HepG2 (cell line): ENCODE measurements at regions not wholly inside any gene's neighbourhood (a gene's known extent, or its start where the extent isn't known, plus 50 kb on each side); places are given as distances from the start of the nearest gene placed in this dataset.

ENCODE experiments used
- ATAC-seq: fragments of 200-7000 bp; cut with Tn5 transposase; 3 replicates; pipeline ENCODE4 v1.9.1; 2020; ENCODE audit warnings: mild to moderate bottlenecking, moderate library complexity
- BruUV-seq: library from RNA; stranded (reverse); fragments of 400-500 nt; replicated peaks from 2 replicates; lab custom pipeline; 2021; lab: Mats Ljungman, UMichigan
- CTCF ChIA-PET: fragments of 300-600 bp; formaldehyde crosslinking; extraction: SDS; loops from one replicate; lab custom pipeline; 2021; ENCODE audit warnings: low total read pairs, inconsistent platforms, low intra/inter-chr PET ratio; lab: Yijun Ruan, JAX
- POLR2A ChIA-PET: fragments of 350-600 bp; sonication (Branson Sonifier 250); formaldehyde crosslinking; loops from one replicate; lab custom pipeline; 2020; ENCODE audit warnings: antibody characterized with exemption, inconsistent platforms; lab: Yijun Ruan, JAX
- DNase-seq: peaks from one replicate; pipeline ENCODE4 v3.0.0-alpha.2; 2015; ENCODE audit warnings: low spot score
- FAIRE-seq: peaks from 3 replicates; lab custom pipeline; 2011; peaks lifted over from hg19 to GRCh38; lab: Jason Lieb, UNC
- H2AFZ ChIP-seq: one replicate; pipeline ENCODE4 v1.6.1; 2011; ENCODE audit warnings: low read length, inconsistent platforms
- H3K27ac ChIP-seq: fragments of 300-600 bp; 3 replicates; pipeline ENCODE4 v1.8.0; 2011; ENCODE audit warnings: mixed run types, mild to moderate bottlenecking, mixed read lengths, low read length, inconsistent platforms; ENCODE audit not compliant: insufficient read depth; ENCODE audit errors: extremely low read length
- H3K27me3 ChIP-seq, 2 experiments: fragments of 200-600 bp in 1 of 2; 2 replicates in 1 of 2; 3 replicates in 1 of 2; pipeline versions ENCODE4 v1.6.0 to v1.8.0; 2011; ENCODE audit warnings: low read length in 2 of 2, mild to moderate bottlenecking in 2 of 2, moderate library complexity in 2 of 2, inconsistent platforms in 1 of 2; ENCODE audit not compliant: insufficient read depth in 2 of 2, control insufficient read depth in 1 of 2
- H3K36me3 ChIP-seq, 2 experiments: fragments of 200-600 bp in 1 of 2; replicated peaks in 1 of 2; 2 replicates in 1 of 2; 3 replicates in 1 of 2; pipeline versions ENCODE4 v1.5.1 to v1.8.0; 2011; ENCODE audit warnings: low read length in 2 of 2, inconsistent platforms in 1 of 2; ENCODE audit not compliant: insufficient read depth in 2 of 2, control insufficient read depth in 1 of 2
- H3K4me1 ChIP-seq: 2 replicates; pipeline ENCODE4 v1.5.1; 2012; ENCODE audit warnings: low read length, inconsistent platforms; ENCODE audit not compliant: insufficient read depth
- H3K4me2 ChIP-seq: 2 replicates; pipeline ENCODE4 v1.6.0; 2011; ENCODE audit warnings: low read depth, low read length, inconsistent platforms
- H3K4me3 ChIP-seq, 3 experiments: fragments of 200-600 bp in 1 of 3; sonication (generic), shearing (Covaris generic) in 1 of 3; replicated peaks in 1 of 3; 2 replicates each; pipeline ENCODE4 v1.5.1; 2011 to 2016; ENCODE audit warnings: low read length in 3 of 3, inconsistent platforms in 2 of 3, low read depth in 2 of 3, mild to moderate bottlenecking in 2 of 3, control low read depth in 1 of 3, mixed read lengths in 1 of 3; ENCODE audit not compliant: insufficient read depth in 1 of 3
- H3K79me2 ChIP-seq: one replicate; pipeline ENCODE4 v1.6.1; 2011; ENCODE audit warnings: low read length, inconsistent platforms; ENCODE audit not compliant: insufficient read depth
- H3K9ac ChIP-seq: 2 replicates; pipeline ENCODE4 v1.6.0; 2011; ENCODE audit warnings: mild to moderate bottlenecking, low read depth, low read length, inconsistent platforms; ENCODE audit not compliant: insufficient read depth
- H3K9me3 ChIP-seq: 2 replicates; pipeline ENCODE4 v1.5.1; 2012; ENCODE audit warnings: mild to moderate bottlenecking, low read length
- H4K20me1 ChIP-seq: 2 replicates; pipeline ENCODE4 v1.6.0; 2011; ENCODE audit warnings: inconsistent platforms, mild to moderate bottlenecking, low read length, moderate library complexity; ENCODE audit not compliant: insufficient read depth
- ARNT ChIP-seq: fragments of 450-650 bp; IDR thresholded peaks from 2 replicates; pipeline ENCODE4 v1.6.1; 2017
- MTA1 ChIP-seq: sonication (generic); formaldehyde crosslinking; IDR thresholded peaks from 2 replicates; pipeline ENCODE4 v1.4.0; 2020; ENCODE audit warnings: missing genetic modification reagents, mild to moderate bottlenecking, borderline replicate concordance
- ONECUT2 ChIP-seq: sonication (generic); formaldehyde crosslinking; IDR thresholded peaks from 2 replicates; pipeline ENCODE4 v1.4.0; 2020; ENCODE audit warnings: missing genetic modification reagents
- RERE ChIP-seq: IDR thresholded peaks from 2 replicates; pipeline ENCODE4 v1.6.1; 2016; ENCODE audit warnings: low read depth, missing genetic modification reagents, missing compliant biosample characterization
- RNF219 ChIP-seq: sonication (generic); formaldehyde crosslinking; IDR thresholded peaks from 2 replicates; pipeline ENCODE4 v1.5.0; 2020; ENCODE audit warnings: mild to moderate bottlenecking, missing genetic modification reagents
- ZNF280B ChIP-seq: sonication (generic); formaldehyde crosslinking; IDR thresholded peaks from 2 replicates; pipeline ENCODE4 v1.5.0; 2020; ENCODE audit warnings: missing genetic modification reagents, mild to moderate bottlenecking, borderline replicate concordance
- WGBS: methylation state at CpG from one replicate; pipeline ENCODE4 v1.1.6; 2017; ENCODE audit warnings: low lambda C conversion rate; 5-methylcytosine and 5-hydroxymethylcytosine counted together
- in situ Hi-C: cut with HindIII; loops from 2 replicates; pipeline ENCODE4 v1.10.0; 2017; ENCODE audit warnings: low pct_unique_long_range_greater_than_20kb; ENCODE audit not compliant: extremely low pct_ligation_motif_present
- intact Hi-C: fragments of 100-400 bp; cut with micrococcal nuclease; formaldehyde crosslinking; loops from one replicate; pipeline ENCODE4 v1.10.0; 2022; ENCODE audit not compliant: unreplicated experiment
- TF ChIP-seq, protein P1 (sequence below): sonication (generic); formaldehyde crosslinking; conservative IDR thresholded peaks from 2 replicates; pipeline ENCODE4 v1.8.0; 2022; ENCODE audit warnings: low read depth, missing genetic modification reagents
- TF ChIP-seq, protein P2 (sequence below): sonication (generic); formaldehyde crosslinking; conservative IDR thresholded peaks from 2 replicates; pipeline ENCODE4 v1.8.1; 2023; ENCODE audit warnings: missing genetic modification reagents

DNA sequence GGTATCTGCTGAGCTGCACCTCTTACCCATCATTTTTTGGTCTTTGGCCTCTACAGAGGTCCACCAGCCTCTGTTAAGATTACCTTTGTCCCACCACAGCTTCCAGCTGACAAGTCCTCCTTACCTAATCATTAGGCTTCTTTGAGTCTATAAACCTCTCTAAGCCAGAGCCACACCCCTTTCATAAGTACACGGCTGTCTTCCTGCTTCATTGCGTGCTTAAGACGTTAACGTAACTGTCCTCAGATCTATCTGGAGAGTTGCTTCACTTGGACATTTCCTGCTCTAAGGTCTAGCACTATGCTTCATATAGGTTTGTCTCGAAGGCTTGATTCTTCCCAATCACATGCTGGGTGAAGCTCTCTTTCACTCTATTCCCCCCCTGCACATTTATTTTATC lies 71.0 kb upstream of the CACHD1 start (continued):
- TF ChIP-seq, protein P1, sequence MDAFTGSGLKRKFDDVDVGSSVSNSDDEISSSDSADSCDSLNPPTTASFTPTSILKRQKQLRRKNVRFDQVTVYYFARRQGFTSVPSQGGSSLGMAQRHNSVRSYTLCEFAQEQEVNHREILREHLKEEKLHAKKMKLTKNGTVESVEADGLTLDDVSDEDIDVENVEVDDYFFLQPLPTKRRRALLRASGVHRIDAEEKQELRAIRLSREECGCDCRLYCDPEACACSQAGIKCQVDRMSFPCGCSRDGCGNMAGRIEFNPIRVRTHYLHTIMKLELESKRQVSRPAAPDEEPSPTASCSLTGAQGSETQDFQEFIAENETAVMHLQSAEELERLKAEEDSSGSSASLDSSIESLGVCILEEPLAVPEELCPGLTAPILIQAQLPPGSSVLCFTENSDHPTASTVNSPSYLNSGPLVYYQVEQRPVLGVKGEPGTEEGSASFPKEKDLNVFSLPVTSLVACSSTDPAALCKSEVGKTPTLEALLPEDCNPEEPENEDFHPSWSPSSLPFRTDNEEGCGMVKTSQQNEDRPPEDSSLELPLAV (CRISPR knock-in tag) = no peak

- FAIRE-seq (no peak), DNase-seq (no peak), ATAC-seq (no peak)
- intact Hi-C loops = no loop called here
- H3K9me3 ChIP-seq = no peaks in the 10 kb centered on the region
- H3K4me2 ChIP-seq = no peak overlapping the region
- no peak overlapping the region for H3K27ac ChIP-seq
- H3K4me1 ChIP-seq = no peaks in the 10 kb centered on the region
- no peak overlapping the region for H3K9ac ChIP-seq
- no peaks in the 10 kb centered on the region for H3K27me3 ChIP-seq
- no peaks in the 10 kb centered on the region for H3K79me2 ChIP-seq
- no peaks in the 10 kb centered on the region for H4K20me1 ChIP-seq
- H3K4me3 ChIP-seq = no peak overlapping the region
- ChIA-PET POLR2A (no interaction called here), CTCF (no interaction called here)
- in situ Hi-C loops = no loop called here
- 4% methylated on average over 1 of the region's 1 CpG for WGBS
- no TSS peak for BruUV-seq
- no peaks in the 10 kb centered on the region for H3K36me3 ChIP-seq
- no peak overlapping the region for H2AFZ ChIP-seq
- no peak for TF ChIP-seq RERE (CRISPR knock-in tag)
- no peak for TF ChIP-seq RNF219 (CRISPR knock-in tag)
- no peak for TF ChIP-seq MTA1 (CRISPR knock-in tag)
- TF ChIP-seq ARNT = no peak
- no peak for TF ChIP-seq ONECUT2
- TF ChIP-seq ZNF280B (CRISPR knock-in tag) = no peak
- TF ChIP-seq, protein P2, sequence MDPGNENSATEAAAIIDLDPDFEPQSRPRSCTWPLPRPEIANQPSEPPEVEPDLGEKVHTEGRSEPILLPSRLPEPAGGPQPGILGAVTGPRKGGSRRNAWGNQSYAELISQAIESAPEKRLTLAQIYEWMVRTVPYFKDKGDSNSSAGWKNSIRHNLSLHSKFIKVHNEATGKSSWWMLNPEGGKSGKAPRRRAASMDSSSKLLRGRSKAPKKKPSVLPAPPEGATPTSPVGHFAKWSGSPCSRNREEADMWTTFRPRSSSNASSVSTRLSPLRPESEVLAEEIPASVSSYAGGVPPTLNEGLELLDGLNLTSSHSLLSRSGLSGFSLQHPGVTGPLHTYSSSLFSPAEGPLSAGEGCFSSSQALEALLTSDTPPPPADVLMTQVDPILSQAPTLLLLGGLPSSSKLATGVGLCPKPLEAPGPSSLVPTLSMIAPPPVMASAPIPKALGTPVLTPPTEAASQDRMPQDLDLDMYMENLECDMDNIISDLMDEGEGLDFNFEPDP (CRISPR knock-in tag) = no peak
These were observed 68.6 kb upstream of the CACHD1 start for GRCh38 chr1:64401285-64401684.
